HEK293 (cell line): ENCODE measurements at regions not wholly inside any gene's neighbourhood (a gene's known extent, or its start where the extent isn't known, plus 50 kb on each side); places are given as distances from the start of the nearest gene placed in this dataset.

Source experiments
- BCL6B ChIP-seq: fragments of 450-650 bp; formaldehyde crosslinking; IDR thresholded peaks from 2 replicates; pipeline ENCODE4 v1.5.1; 2017; ENCODE audit warnings: missing biosample characterization, missing genetic modification characterization
- CTCF ChIP-seq: fragments of 450-650 bp; formaldehyde crosslinking; IDR thresholded peaks from 2 replicates; pipeline ENCODE4 v1.5.1; 2016; ENCODE audit warnings: missing biosample characterization, missing genetic modification characterization
- GLI4 ChIP-seq: fragments of 450-650 bp; formaldehyde crosslinking; IDR thresholded peaks from 2 replicates; pipeline ENCODE4 v1.5.1; 2016; ENCODE audit warnings: missing biosample characterization, missing genetic modification characterization
- YY2 ChIP-seq: fragments of 450-650 bp; formaldehyde crosslinking; IDR thresholded peaks from 2 replicates; pipeline ENCODE4 v1.5.1; 2016; ENCODE audit warnings: missing biosample characterization, missing genetic modification characterization
- ZFP3 ChIP-seq: fragments of 450-650 bp; formaldehyde crosslinking; IDR thresholded peaks from 2 replicates; pipeline ENCODE4 v1.5.1; 2016; ENCODE audit warnings: low read depth, missing biosample characterization, missing genetic modification characterization
- ZFP69B ChIP-seq: fragments of 450-650 bp; formaldehyde crosslinking; IDR thresholded peaks from 2 replicates; pipeline ENCODE4 v1.5.1; 2016; ENCODE audit warnings: missing biosample characterization, missing genetic modification characterization
- ZNF175 ChIP-seq: fragments of 450-650 bp; formaldehyde crosslinking; IDR thresholded peaks from 2 replicates; pipeline ENCODE4 v1.5.1; 2016; ENCODE audit warnings: missing biosample characterization, missing genetic modification characterization
- ZNF214 ChIP-seq: fragments of 450-650 bp; formaldehyde crosslinking; IDR thresholded peaks from 2 replicates; pipeline ENCODE4 v1.5.1; 2017; ENCODE audit warnings: missing biosample characterization, mild to moderate bottlenecking, missing genetic modification characterization, borderline replicate concordance
- ZNF24 ChIP-seq: fragments of 450-650 bp; formaldehyde crosslinking; IDR thresholded peaks from 2 replicates; pipeline ENCODE4 v1.5.1; 2016; ENCODE audit warnings: missing biosample characterization, missing genetic modification characterization
- ZNF292 ChIP-seq: fragments of 450-650 bp; formaldehyde crosslinking; IDR thresholded peaks from 2 replicates; pipeline ENCODE4 v1.5.1; 2016; ENCODE audit warnings: low read depth, missing biosample characterization, missing genetic modification characterization, borderline replicate concordance
- ZNF785 ChIP-seq: fragments of 450-650 bp; formaldehyde crosslinking; IDR thresholded peaks from 2 replicates; pipeline ENCODE4 v1.5.1; 2016; ENCODE audit warnings: missing biosample characterization, missing genetic modification characterization

- TF ChIP-seq CTCF (no peak), ZNF214 (tag by site-specific recombination) (no peak), ZNF175 (no peak), ZNF24 (tag by site-specific recombination) (no peak), ZFP69B (tag by site-specific recombination) (no peak), ZFP3 (no peak), YY2 (no peak), GLI4 (tag by site-specific recombination) (no peak), BCL6B (tag by site-specific recombination) (no peak), ZNF292 (no peak), ZNF785 (tag by site-specific recombination) (no peak)
Measured at GRCh38 chr18:27395752-27396151, 210.6 kb upstream of the CHST9 start.
